ENCODE measurements at regions not wholly inside any gene's neighbourhood (a gene's known extent, or its start where the extent isn't known, plus 50 kb on each side); places are given as distances from the start of the nearest gene placed in this dataset.

DNA sequence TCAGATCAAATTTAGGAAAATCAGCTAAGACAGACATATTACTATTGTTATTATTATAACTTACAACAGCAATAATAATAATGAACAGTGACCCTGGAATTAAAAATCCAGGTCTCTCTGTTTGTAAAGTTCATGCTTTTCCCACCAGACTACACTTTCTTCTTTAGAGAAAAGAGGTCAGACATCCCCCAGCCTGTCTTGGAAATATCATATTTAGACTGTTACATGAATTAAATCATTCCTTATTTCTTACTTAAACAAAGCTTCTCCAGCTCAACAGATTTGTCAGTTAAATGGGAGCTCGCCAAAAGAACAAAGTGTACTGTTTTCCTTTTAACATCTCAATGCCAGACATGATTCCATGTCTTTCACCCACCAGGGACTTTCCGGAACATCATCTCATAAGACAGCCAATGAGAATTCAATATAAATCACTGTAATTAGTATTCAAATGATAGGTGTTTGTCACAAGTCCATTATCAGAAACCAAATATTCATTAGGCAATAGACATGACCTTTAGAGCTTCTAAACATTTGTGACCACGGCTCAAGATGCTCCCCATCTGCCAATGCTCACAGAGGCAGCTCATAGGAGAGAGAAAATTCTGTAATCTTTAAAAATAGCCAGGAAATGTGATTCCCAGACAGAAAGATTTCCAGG lies 351.9 kb downstream of the ENC1 start:
- DNase-seq (ENCODE audit: low read depth) = no peak

DNA sequence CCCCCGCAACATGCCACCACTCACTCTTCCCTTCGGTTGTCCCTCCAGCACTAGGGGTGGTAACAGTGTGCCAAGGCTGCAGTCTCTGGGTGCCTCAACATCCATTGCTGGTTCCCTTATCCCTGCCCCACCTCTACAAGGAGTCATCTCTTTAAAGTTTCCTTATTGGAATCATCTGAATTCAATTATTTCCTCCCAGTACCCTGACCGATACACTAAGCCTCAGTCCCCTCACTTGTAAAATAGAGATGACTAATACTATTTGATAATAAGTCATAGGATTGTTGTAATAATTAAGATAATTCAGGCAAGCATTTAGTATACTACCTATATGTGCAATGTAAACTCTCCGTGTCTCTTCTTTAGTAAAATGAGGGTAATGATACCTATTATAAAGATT lies 352.5 kb downstream of the ENC1 start:
- no peak for DNase-seq (ENCODE audit: low read depth)

DNA sequence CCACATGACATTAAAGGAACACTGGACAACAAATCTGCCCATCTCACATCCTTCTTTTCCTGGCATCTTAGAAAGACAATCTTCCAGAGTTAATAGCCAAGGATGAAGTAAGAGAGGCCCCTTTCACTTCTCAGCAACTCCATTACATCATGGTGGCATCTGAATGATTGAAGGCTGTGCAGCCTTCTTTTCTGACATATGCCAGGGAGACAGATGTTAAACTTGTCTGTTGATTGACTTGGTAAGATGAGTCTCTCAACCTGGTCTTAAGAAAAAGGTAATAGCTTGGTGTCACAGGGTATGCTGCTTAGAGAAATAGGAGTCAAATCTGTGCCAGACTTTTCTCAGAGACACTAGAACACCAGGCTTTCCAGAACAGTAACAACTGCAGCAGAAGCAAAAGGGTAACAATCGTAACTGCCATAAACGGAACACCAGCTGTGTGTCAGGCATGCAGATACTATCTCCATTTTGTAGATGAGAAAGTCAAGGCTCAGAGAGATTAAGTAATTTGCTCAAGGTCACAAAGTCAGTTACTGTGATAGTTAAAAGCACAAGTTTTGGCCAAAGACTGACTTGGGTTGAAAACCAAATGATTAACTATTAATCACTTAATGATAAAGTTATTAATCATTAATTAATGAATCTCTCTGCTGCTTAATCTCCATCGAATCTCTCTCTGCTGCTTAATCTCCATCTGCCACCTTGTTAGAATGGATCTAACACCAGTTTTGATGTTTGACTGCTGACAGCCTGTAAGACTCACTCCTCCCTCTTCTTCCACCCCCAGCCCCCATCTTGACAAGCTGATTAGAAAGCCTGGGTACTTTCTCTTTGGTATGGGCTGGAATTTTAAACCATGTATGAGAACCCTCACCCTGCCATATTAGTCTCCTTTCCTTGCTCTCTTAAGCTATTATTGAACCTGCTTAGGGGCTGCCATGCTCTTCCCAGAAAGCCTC lies 353.5 kb downstream of the ENC1 start:
- DNase-seq (ENCODE audit: low read depth) = no peak

DNA sequence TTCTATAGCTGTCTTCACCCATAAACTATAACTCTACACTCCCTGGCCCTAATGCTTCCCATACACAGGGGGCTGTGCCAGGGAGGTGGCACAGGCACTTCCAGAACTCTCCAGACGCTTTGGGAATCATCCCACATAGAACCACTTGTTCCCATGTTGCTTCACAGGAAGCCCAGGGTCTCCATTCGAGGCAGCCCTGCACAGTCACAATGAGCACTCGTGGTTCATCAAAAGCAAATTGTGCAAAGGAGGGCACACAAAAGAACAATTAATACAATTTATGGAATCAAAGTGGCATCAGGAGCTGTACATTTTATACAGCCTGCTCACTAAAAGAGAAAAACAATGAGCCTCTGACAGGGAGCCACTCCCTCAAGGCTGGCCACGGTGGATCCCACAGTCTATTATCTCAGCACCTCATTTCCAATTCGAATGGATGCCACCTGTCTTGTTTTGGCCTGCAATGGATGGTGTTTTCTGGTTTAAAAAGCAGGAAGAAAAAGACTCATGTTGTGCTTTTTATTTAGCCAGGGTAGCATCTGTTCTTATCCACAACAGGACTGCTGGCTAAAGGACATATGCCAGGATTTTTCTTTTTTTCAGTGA lies 354.8 kb downstream of the ENC1 start:
- no peak for DNase-seq (ENCODE audit: low read depth)

DNA sequence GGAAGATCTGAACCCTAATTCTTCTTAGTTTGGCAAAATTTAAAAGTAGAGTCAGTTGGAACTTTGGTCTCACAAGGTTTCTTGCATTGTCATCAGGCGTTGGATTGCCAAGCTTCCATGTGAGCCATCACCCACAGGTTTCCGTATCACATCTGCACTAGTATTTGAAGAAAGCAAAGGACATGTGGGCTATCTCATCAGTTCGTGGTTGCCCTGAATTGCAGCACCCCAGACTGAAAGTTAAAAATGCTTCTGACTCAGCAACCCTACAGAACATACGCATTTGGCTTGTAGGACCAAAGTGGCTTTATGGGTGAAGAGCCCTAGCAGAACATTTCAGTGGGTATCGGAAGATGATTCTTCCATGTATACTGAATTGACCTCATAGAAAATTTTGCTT lies 358.0 kb downstream of the ENC1 start:
- DNase-seq (ENCODE audit: low read depth) = no peak

DNA sequence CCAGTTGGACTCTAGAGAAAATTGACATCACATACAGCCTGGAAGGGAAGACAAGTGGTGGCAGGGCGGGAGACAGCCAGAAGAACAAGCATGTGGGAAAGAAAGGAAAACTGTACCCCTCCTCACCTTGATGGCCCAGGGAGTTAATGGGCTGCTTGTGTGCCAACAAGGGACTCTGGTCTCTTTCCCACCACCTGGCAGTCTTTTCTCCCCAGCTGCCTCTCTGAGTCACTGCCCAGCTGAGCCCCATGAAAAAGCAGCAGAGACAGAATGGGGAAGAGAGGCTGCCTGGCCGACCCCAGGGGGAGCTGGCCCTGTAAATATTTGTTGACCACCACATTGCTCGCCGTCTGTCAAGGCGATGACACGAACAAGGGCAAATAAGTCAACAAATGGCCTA lies 359.4 kb downstream of the ENC1 start:
- DNase-seq (ENCODE audit: low read depth) = no peak

DNA sequence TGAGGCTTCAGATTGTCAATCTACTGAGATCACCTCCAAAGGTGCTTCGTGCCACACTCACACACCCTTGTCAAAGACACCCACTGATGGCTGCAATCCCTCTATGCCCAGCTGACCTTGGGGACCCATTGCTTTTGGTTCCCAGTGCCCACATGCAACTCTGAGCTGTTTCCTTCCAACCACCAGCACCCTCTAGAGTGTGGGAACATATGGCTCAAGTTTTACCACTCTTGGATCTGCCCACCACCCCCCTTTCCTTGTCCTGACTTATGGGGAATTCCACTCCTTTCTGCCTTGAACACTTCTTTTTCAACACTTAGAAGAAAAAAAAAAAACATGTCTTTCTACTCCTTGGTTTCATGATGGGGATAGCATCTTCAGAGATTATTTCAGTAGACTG lies 360.2 kb downstream of the ENC1 start:
- DNase-seq (ENCODE audit: low read depth) = no peak

DNA sequence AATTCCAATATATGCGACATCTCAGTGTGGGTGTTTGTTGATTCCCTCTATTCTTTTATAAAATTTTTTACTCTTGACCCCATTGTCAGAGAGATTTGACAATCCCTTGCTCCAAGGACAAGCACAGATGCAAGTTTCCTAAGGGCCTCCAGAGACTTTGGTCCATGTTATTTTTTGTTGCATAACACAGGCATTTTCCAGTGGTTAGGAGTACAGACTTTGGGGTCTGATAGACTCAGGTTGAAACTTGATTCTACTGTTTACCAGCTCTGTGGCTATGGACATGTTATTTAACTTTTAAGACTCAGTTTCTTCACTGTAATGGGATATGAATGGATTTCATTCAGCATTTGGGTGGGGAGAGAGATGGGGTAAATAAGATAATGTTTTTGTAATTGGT lies 361.3 kb downstream of the ENC1 start:
- no peak for DNase-seq (ENCODE audit: low read depth)

DNA sequence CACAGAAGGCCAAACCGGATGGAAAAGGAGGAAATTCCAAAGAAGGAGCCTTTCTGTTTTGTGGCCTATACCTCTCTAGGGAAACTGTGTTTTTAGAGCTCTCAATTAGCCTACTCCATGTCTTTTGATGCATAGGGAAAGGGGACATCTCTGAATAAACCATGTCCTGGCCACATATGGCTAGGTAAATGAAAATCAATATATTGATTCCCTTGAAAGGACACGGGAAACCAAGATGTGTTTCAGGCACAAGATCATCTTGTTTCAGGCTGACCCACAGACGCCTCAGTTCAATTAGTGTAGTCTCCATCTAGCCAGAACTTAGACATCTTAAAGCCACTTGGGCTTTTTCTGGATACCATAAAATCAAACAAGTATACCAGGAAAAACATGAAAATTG lies 363.1 kb downstream of the ENC1 start:
- no peak for DNase-seq (ENCODE audit: low read depth)

DNA sequence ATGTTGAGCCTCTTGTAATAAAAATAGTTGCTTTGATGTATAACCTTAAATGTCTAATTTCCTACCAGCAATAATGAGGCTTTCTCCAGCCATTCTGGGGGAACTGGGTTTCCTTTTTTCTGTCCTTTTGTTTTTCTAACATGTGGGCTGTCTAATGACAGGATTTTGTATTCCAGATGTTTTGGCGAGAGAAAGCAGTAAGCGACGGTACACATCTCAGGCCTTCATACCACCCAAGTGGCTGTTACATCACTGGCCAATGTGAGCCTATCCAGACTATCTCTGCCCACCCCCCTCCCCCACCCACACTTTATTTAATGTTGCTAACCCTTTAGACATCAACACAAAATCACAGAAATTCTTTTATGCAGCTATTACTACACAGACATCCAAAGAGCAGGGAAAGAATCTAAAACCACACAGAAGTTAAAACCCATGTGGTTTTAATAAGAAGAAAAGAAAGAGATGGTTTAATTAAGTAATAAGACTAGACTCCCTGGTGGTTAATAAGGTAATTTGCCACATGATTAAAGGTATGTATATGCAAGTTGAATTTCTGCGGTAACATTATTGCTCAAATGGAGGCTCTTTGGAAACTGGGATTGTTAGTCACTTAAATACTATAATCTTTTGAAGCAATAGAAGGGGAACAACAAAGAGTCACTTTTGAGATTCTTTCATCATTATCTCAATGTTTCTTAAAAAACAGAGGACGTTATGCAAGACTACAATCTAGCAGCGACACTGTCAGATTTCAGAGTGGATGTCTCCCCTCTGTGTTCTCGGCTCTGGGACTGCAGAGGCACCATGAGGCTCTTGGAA lies 365.1 kb downstream of the ENC1 start:
- DNase-seq (ENCODE audit: low read depth) = no peak

DNA sequence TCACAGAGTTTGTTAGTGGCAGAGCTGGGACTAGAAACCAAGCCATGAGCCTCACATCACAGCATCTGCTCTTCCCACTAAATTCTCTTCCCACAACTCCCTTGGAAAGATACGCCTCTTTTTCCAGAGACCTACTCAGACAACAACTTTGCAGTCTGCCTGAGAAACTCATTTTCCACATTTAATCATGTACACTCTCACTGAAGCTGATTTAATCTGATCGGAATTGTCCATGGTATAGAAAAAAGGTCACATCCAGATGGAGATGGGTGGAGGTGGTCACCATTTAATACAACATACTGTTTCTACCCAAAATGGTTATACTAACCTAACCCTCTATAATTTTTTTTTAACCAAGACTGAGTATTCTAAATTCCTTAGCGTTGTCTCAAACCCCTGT lies 366.2 kb downstream of the ENC1 start:
- no peak for DNase-seq (ENCODE audit: low read depth)

DNA sequence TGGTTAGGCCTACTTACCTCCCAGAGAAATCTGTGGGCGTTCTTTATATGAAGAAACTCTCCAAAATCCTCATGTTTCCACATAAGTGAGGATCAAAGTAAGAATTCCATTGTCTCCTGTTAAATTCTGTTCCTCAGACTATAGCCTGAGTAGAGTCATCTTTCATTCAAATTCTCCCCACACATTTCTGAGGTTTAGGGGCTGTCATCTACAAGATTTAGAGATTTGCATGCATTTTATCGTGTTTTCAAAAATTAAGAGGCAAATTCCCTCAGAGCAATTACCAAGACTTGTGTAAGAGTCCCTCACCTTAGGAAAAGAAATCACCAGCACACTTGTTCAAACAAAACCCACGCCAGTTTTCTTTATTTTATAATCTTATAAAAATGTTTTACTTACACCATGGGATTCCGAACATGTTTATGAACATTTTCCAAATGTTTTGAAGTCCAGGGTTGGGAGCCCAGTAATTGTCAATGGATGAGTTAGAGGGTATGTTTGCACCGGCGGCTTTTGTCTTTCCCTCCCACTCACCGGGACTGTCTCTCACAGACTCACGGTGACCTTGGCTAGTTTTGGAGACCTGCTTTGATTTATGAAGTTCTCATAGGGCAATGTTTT lies 367.6 kb downstream of the ENC1 start:
- DNase-seq (ENCODE audit: low read depth) = no peak

DNA sequence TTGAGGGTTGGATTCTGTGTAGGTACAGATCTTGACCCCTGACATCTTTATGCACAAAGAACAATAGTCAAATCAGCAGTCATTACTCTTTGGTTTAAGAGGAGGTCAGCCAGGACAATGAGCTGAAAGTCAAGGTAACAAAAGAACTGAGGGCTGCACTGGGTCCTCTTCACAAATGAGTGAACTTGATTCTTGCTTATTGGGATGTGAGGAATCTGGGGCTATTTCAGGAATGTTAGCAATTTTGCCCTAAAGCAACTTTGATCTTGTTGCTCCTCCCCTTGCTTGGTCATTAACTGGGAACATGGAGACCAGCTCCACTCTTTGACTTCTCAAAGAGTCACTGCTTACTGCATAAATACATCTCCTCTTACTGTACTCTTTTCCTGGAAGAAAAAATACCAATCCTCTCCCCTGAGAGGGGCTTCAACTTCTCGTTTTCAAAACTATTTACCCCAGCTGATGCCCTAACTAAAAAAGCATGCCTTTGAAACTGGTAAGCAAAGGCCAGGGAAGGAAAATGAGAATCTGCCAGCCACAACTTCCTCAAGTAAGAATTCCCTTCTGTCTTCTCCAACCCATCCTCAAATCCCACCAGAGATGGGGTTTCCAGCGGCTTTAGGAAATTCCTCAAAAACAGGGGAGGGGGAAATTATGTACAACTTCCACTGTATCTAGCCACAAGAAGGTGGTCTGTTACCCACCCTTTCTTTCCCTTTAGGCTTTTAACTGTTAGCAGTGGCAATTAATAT lies 368.3 kb downstream of the ENC1 start:
- DNase-seq (ENCODE audit: low read depth) = no peak

DNA sequence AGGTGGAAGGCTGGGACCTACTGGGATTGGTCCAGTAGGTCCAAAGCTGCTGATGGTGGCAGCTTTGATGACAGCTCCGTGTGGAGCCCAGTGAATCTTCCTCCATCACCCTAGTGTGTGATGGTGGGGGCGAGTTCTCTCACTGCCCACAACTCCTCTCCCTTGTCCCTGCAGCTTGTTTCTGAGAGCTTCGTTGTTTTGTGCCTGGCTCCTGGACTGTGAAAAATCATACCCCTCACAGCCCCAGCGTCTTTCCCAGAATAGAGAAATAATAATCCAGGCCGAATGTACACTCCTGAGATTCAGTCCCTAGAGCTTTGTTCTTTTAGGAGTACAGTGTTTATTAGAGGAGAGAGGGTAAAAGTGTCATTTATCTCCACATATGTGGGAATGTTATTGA lies 372.2 kb downstream of the ENC1 start:
- no peak for DNase-seq (ENCODE audit: low read depth)

DNA sequence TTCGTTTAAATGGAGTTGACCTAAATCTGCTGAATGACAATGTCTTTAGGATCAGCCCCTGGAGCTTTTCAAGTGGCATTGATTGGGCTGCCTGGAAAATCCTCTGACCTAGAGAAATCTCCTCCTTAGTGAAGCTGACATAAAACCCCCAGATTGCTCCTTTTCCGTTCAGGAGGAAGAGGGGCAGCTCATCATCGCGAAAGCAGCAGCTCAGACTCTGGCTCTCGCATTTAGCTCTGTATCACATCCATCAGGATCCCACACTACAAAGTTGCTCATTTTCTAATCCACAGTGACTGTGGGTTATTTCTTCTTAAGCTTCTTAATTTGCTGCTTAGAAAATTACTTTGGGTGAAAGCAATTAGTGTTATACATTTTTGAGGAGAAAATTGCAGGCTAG lies 373.7 kb downstream of the ENC1 start:
- DNase-seq (ENCODE audit: low read depth) = no peak

DNA sequence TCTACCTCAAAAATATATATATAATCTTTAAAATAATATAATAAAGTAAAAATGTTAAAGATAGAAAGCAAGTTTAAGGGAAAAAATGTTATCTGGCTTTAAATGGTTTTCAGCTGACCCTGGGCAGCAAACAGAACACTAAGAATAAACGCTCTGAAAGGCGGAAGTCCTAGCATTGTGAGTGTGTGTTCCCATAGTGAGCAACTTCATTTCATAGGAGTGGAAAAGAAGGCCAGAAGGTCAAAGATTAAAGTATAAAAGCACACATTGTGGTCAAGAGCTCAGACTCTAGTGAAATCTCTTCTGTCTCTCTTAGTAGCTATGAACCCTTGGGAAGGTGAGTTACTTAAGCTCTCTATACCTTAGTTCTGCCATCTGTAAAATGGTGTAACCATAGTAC lies 374.4 kb downstream of the ENC1 start:
- no peak for DNase-seq (ENCODE audit: low read depth)

DNA sequence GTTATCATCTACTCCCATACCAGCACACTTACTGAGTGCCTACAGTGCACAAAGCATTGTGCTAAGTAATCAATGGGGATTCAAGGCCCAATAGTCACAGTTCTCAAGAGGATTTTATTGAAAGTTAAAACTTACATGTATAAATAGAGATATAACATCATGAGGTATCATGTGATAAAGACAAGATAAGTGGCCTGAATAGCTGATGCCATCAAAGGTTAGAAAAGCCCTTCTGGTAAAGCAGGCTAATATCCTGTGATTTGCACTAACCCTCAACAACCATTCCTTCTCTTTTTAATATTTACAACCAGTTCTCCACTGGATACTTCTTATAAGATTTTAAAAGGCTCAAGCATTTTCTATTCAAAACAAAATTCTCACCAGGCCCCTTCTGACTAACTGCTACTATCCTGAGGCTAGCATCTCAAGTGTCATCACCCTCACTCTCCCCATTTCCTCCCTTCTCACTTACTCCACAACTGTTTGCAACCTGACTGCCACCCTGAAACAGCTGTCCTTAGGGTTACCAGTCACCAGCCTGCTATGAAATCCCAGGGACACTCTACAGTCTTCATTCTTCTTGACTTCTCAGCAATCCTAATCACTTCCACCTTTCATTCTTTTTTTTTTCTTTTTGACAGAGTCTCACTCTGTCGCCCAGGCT lies 377.9 kb downstream of the ENC1 start:
- DNase-seq (ENCODE audit: low read depth) = no peak

DNA sequence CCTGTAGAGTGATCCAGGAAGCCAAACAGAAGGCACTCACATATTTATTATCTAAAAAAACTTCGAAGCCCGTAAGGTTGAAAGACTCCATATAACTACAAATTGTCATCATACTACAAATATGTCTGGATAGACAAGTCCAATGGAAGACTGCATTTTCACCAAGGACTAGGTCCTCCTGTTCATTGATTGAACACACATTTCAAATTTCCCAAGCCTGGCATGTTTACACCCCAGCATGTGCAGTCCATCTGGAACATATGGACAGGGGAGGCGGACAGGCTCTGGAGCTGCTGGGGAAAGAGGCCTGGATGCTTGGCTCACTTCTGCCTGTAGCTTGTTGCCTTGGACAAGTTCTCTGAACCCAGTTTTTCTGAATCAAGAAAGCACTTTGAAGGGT lies 378.7 kb downstream of the ENC1 start:
- no peak for DNase-seq (ENCODE audit: low read depth)

DNA sequence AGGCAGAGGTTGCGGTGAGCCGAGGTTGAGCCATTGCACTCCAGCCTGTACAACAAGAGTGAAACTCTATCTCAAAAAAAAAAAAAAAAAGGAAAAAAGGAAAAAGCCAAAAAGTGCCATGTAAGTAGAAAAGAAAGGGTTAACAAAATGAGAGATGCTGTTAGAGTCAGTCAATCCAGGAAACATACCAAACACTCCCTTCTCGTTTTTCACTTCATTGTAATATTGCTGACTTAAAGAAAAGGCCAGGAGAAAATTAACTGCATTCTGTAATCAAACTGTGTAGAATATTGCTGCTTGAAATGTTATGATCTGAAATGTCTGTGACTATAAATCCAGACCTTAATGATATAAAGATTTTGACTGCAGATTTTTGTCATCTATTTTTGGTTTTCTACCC lies 379.1 kb downstream of the ENC1 start:
- DNase-seq (ENCODE audit: low read depth) = no peak

DNA sequence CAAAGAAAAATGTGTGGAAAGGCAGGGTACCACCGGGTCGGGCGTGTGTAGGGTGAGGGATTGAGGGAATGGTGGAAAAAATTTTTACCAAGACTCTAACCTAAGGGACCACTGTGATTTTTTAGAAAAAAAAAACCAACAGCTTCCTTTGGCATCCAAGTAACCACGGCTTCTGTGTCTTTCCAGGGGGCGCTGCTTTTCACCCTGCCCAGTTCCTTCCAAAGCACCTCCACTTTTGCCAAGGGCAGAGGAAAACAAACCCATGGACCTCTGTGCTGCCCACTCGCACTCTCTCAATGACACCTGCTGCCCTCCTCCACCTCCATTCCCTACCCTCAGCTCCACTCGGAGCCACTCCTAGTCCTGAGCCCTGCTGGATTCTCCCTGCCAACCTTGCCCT lies 381.0 kb downstream of the ENC1 start:
- no peak for DNase-seq (ENCODE audit: low read depth)

DNA sequence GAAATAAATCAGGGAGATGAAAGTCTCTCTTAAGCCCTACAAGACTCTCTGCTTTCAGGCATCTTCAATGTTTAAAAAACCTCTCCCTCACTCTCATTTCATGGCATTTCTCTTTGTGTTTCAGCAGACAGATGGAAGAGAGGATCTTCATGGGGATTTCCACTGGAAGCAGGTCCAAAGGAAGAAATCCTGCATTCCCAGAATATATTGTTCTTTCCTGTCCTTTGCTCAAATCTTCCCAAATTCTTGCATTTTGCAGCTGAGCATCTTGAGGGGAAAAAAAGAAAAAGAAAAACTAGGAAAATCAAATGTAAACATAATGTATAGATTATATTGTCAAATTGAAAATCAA lies 382.2 kb downstream of the ENC1 start:
- DNase-seq (ENCODE audit: low read depth) = no peak

All from HS-27A (cell line).